Ovary (tissue), 7 donors: ENCODE measurements at regions not wholly inside any gene's neighbourhood (a gene's known extent, or its start where the extent isn't known, plus 50 kb on each side); places are given as distances from the start of the nearest gene placed in this dataset.

Source experiments
- DNase-seq, 5 donors: peaks; one replicate each; pipeline ENCODE4 v3.0.0-alpha.2; 2019 to 2020
- H3K27ac ChIP-seq, 2 donors: fragments of 200-600 bp; one replicate each; pipeline versions ENCODE4 v1.5.1 to v1.8.0; 2019 to 2022
- H3K27me3 ChIP-seq: fragments of 200-600 bp; one replicate; pipeline ENCODE4 v1.8.0; 2022
- H3K36me3 ChIP-seq: fragments of 200-600 bp; sonication (generic); one replicate; pipeline ENCODE4 v1.5.1; 2019
- H3K4me1 ChIP-seq: one replicate; pipeline ENCODE4 v1.8.1; 2013; ENCODE audit warnings: mild to moderate bottlenecking, moderate library complexity; ENCODE audit not compliant: insufficient read depth
- H3K4me3 ChIP-seq: fragments of 200-600 bp; sonication (generic); one replicate; pipeline ENCODE4 v1.5.1; 2017
- H3K9me3 ChIP-seq, 2 donors: fragments of 200-600 bp in 1 of 2; sonication (generic) in 1 of 2; one replicate each; pipeline versions ENCODE4 v1.5.1 to v1.8.1; 2013 to 2019; ENCODE audit warnings: mild to moderate bottlenecking in 1 of 2, moderate library complexity in 1 of 2
- EP300 ChIP-seq: sonication (generic); formaldehyde crosslinking; IDR thresholded peaks from one replicate; pipeline ENCODE4 v1.6.1; 2017; ENCODE audit warnings: antibody characterized with exemption
- POLR2A ChIP-seq: fragments of 450-650 bp; IDR thresholded peaks from one replicate; pipeline ENCODE4 v1.6.1; 2017; ENCODE audit warnings: antibody characterized with exemption, mild to moderate bottlenecking, moderate library complexity
- WGBS, 3 donors: extraction: QIAGEN DNeasy Blood & Tissue Kit in 1 of 3; methylation state at CpG; one replicate each; pipeline versions ENCODE4 v1.1.5 to v1.1.7; 2013 to 2017; 5-methylcytosine and 5-hydroxymethylcytosine counted together
- intact Hi-C, 4 donors: fragments of 100-400 bp; cut with DNase I; formaldehyde crosslinking; loops; one replicate each; pipeline versions ENCODE4 v1.11.0 to v1.15.1; 2022 to 2023
- TF ChIP-seq, protein P1 (sequence below), 3 donors: fragments of 450-650 bp in 2 of 3; fragments of 200-600 bp in 1 of 3; IDR thresholded peaks; one replicate each; pipeline versions ENCODE4 v1.5.1 to v1.8.0; 2016 to 2022; ENCODE audit warnings: antibody characterized with exemption in 3 of 3, mild to moderate bottlenecking in 1 of 3
- donor health status: DM: no; HTN: no; CAD: no; lungs with moderate emphysema.
- donor health status: DM: no; HTN: no; CAD: no.
- donor health status: Bipolar disorder and iron deficiency.
- donor health status: DM: no; HTN: no; CAD: no.
- donor health status: DM: yes; HTN: yes; CAD: no.

DNA sequence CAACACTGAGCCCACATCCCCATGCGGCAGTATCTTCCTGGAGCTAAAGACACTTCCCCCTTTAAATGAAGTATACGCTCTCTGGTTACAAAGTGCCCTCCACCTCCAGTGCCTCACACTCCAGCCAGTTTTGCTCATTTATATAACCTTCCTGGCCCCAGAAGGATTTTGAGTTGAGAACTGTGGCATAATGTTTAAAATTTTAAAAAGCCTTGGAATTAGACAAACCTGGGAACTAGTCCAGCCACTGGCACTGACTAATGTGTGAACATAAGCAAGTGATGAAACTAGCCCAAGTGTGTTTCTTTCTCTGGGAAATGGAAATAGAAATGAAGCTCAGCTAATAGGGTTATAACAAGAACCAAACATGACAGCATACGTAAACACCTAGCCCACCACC, 723.7 kb upstream of the USP15 start:
- no peaks in the 10 kb centered on the region for H3K36me3 ChIP-seq
- H3K9me3 ChIP-seq: no peaks in the 10 kb centered on the region
- no peaks in the 10 kb centered on the region for H3K4me1 ChIP-seq
- no peaks in the 10 kb centered on the region for H3K27me3 ChIP-seq
- no peak overlapping the region for H3K27ac ChIP-seq
- WGBS, 3 donors: 40 to 71% (median 52%) methylated on average over 3 of the region's 3 CpGs
- no peak overlapping the region for H3K4me3 ChIP-seq
- intact Hi-C loops: no loop called here
- no peak for TF ChIP-seq EP300
- no peak for TF ChIP-seq POLR2A
- TF ChIP-seq, protein P1, sequence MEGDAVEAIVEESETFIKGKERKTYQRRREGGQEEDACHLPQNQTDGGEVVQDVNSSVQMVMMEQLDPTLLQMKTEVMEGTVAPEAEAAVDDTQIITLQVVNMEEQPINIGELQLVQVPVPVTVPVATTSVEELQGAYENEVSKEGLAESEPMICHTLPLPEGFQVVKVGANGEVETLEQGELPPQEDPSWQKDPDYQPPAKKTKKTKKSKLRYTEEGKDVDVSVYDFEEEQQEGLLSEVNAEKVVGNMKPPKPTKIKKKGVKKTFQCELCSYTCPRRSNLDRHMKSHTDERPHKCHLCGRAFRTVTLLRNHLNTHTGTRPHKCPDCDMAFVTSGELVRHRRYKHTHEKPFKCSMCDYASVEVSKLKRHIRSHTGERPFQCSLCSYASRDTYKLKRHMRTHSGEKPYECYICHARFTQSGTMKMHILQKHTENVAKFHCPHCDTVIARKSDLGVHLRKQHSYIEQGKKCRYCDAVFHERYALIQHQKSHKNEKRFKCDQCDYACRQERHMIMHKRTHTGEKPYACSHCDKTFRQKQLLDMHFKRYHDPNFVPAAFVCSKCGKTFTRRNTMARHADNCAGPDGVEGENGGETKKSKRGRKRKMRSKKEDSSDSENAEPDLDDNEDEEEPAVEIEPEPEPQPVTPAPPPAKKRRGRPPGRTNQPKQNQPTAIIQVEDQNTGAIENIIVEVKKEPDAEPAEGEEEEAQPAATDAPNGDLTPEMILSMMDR (IDR thresholded peaks at IDR 0.05): no peak
- DNase-seq: no peak

DNA sequence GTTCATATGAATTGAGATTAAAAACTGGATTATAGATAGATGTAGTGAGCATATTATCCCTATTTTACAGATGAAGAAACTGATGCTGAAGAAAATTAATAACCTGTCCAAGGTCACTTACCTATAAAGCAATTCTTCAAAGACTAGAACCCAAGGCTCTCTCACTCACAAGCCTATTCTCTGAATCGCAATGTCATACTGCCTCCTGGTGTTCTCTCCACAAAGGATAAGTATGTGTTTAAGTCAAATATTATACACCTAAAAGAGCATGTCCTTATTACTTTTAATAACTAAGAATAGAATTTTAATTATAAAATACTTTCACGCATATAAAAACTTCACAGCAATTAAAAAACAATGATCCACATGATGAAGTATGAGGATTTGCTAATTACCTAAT, 721.3 kb upstream of the USP15 start:
- no peak for DNase-seq
- no peaks in the 10 kb centered on the region for H3K36me3 ChIP-seq
- H3K9me3 ChIP-seq: no peaks in the 10 kb centered on the region
- H3K27me3 ChIP-seq: no peaks in the 10 kb centered on the region
- TF ChIP-seq, protein P1 (IDR thresholded peaks at IDR 0.05): no peak
- TF ChIP-seq EP300 (no peak), POLR2A (no peak)
- H3K4me3 ChIP-seq: no peak overlapping the region
- WGBS, 3 donors: 91 to 96% (median 95%) methylated on average over 2 of the region's 2 CpGs
- H3K4me1 ChIP-seq: no peaks in the 10 kb centered on the region
- no peak overlapping the region for H3K27ac ChIP-seq
- intact Hi-C loops: no loop called here

DNA sequence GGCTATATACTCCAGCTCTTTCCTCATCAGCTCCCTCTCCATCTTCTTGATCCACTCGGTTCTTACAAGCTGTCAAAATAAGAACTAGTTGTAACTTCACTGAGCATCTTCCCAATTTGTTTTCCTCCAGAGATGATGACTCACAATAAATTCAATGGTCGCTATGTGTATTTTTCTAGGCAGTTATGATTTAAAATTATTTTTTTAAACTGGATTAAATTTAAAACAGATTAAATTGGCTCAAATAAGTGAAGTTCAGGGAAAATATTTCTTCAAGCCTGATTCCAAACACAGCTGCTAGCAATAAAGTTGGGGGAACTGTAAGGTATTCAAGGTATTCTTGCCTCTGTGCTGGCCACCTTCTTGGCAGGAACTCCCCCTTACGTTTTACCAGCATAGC, 717.7 kb upstream of the USP15 start:
- intact Hi-C loops: no loop called here
- Histone ChIP-seq H3K4me1 (no peaks in the 10 kb centered on the region), H3K36me3 (no peaks in the 10 kb centered on the region), H3K9me3 (no peaks in the 10 kb centered on the region), H3K27ac (no peak overlapping the region), H3K27me3 (no peaks in the 10 kb centered on the region), H3K4me3 (no peak overlapping the region)
- TF ChIP-seq, protein P1 (IDR thresholded peaks at IDR 0.05): no peak
- no peak for DNase-seq
- WGBS, 3 donors: 47 to 53% (median 51%) methylated on average over 3 of the region's 3 CpGs

DNA sequence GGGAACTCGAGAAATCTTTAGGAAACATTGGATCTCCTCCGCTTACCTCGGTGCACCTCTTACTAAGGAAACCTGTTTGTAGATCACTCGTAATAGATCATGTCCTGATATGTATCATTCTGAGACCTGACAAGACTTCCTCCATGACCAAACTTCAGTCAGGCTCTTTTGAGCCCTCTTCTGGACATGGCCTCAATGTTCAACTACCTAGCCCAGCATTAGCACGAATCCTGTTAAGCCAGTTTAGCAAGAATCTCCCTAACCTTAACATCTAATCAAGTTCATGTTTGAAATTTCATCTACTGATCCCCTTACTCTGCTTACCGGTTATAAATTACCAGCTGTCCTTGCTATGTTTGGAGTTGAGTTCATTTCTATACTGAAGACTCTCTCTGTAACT, 713.9 kb upstream of the USP15 start:
- Histone ChIP-seq H3K4me3 (no peak overlapping the region), H3K27ac (no peak overlapping the region), H3K9me3 (no peaks in the 10 kb centered on the region), H3K27me3 (no peaks in the 10 kb centered on the region), H3K36me3 (no peaks in the 10 kb centered on the region), H3K4me1 (no peaks in the 10 kb centered on the region)
- WGBS, 3 donors: 89 to 92% (median 90%) methylated on average over 6 of the region's 6 CpGs
- intact Hi-C loops: no loop called here
- TF ChIP-seq POLR2A: no peak
- no peak for TF ChIP-seq EP300
- TF ChIP-seq, protein P1 (IDR thresholded peaks at IDR 0.05): no peak
- no peak for DNase-seq

DNA sequence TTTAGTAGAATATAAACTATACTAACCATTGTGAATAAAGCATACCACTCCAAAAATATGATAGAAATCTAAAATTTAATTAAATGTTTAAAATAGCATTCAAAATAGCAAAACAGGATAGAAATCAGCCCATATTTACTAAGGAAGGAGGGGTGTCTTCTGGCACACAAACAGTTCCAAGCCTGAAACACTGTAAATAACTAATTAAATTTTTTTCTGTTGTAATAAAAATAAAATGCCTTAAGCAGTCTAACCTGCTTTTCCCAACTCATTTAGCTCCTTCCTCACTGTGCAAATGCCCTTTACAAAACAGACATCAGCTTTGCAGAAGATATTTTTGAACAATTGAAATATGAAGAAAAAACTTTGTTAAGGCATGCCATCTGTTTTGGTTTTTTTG, 707.1 kb upstream of the USP15 start:
- DNase-seq: no peak
- no peak overlapping the region for H3K4me3 ChIP-seq
- no peaks in the 10 kb centered on the region for H3K4me1 ChIP-seq
- H3K36me3 ChIP-seq: no peaks in the 10 kb centered on the region
- H3K27ac ChIP-seq: no peak overlapping the region
- H3K9me3 ChIP-seq: no peaks in the 10 kb centered on the region
- no peaks in the 10 kb centered on the region for H3K27me3 ChIP-seq
- intact Hi-C loops: no loop called here
- no peak for TF ChIP-seq EP300
- TF ChIP-seq, protein P1 (IDR thresholded peaks at IDR 0.05): no peak
- TF ChIP-seq POLR2A: no peak
